H1 (cell line): ENCODE measurements at regions not wholly inside any gene's neighbourhood (a gene's known extent, or its start where the extent isn't known, plus 50 kb on each side); places are given as distances from the start of the nearest gene placed in this dataset.

Experiments
- CTCF ChIA-PET: fragments of 300-600 bp; sonication (Branson Sonifier 250); formaldehyde crosslinking; loops from one replicate; lab custom pipeline; 2021; ENCODE audit not compliant: partially characterized antibody; lab: Charles Lee
- POLR2A ChIA-PET: fragments of 300-600 bp; sonication (Branson Sonifier 250); formaldehyde crosslinking; loops from one replicate; lab custom pipeline; 2021; ENCODE audit warnings: inconsistent platforms; ENCODE audit not compliant: partially characterized antibody; lab: Charles Lee
- DNase-seq, 2 experiments: peaks; one replicate each; pipeline versions ENCODE4 v3.0.0 to v3.0.0-alpha.2; 2010 to 2022; ENCODE audit warnings: low spot score in 2 of 2, low read depth in 1 of 2, mixed read lengths in 1 of 2
- FAIRE-seq: peaks from 2 replicates; lab custom pipeline; 2011; peaks lifted over from hg19 to GRCh38; lab: Jason Lieb, UNC
- H2AFZ ChIP-seq: 2 replicates; pipeline ENCODE4 v1.8.1; 2012; ENCODE audit warnings: low read length, inconsistent platforms
- H2AK5ac ChIP-seq: 2 replicates; pipeline ENCODE4 v1.6.1; 2013; ENCODE audit warnings: low read depth, low read length
- H2BK120ac ChIP-seq: replicated peaks from 2 replicates; pipeline ENCODE3; 2013; ENCODE audit warnings: low read depth, low read length, inconsistent platforms
- H2BK12ac ChIP-seq: 2 replicates; pipeline ENCODE4 v1.6.1; 2013; ENCODE audit warnings: low read depth, low read length
- H2BK15ac ChIP-seq: 2 replicates; pipeline ENCODE4 v1.6.1; 2013; ENCODE audit warnings: low read length
- H2BK20ac ChIP-seq: 2 replicates; pipeline ENCODE4 v1.6.1; 2013; ENCODE audit warnings: low read length
- H2BK5ac ChIP-seq: 2 replicates; pipeline ENCODE4 v1.6.1; 2013; ENCODE audit warnings: low read depth, low read length
- H3K14ac ChIP-seq: 2 replicates; pipeline ENCODE4 v1.6.1; 2013; ENCODE audit warnings: inconsistent platforms; ENCODE audit not compliant: insufficient read length
- H3K18ac ChIP-seq: 2 replicates; pipeline ENCODE4 v1.6.1; 2013; ENCODE audit warnings: low read length; ENCODE audit errors: extremely low read depth
- H3K23ac ChIP-seq: 2 replicates; pipeline ENCODE4 v1.6.1; 2013; ENCODE audit warnings: inconsistent platforms; ENCODE audit not compliant: insufficient read length
- H3K23me2 ChIP-seq: 2 replicates; pipeline ENCODE4 v1.6.1; 2013; ENCODE audit warnings: low read depth, low read length
- H3K27ac ChIP-seq: 2 replicates; pipeline ENCODE4 v1.6.1; 2011; ENCODE audit warnings: low read depth, low read length, inconsistent platforms
- H3K27me3 ChIP-seq, 4 experiments: replicated peaks in 1 of 4; 1 replicate in 1 of 4; 2 replicates in 3 of 4; pipeline versions ENCODE4 v1.6.1 to v1.8.1; 2011 to 2013; ENCODE audit warnings: low read length in 3 of 4, mild to moderate bottlenecking in 3 of 4, inconsistent platforms in 2 of 4, mixed read lengths in 2 of 4, moderate library complexity in 1 of 4; ENCODE audit not compliant: control insufficient read depth in 3 of 4, insufficient read depth in 3 of 4; ENCODE audit errors: extremely low read depth in 1 of 4
- H3K36me3 ChIP-seq, 4 experiments: 2 replicates each; pipeline versions ENCODE4 v1.6.1 to v1.8.1; 2011 to 2013; ENCODE audit warnings: mild to moderate bottlenecking in 4 of 4, low read length in 3 of 4, moderate library complexity in 2 of 4, control low read depth in 1 of 4, inconsistent platforms in 1 of 4; ENCODE audit not compliant: insufficient read depth in 4 of 4, control insufficient read depth in 2 of 4
- H3K4ac ChIP-seq: replicated peaks from 2 replicates; pipeline ENCODE3; 2013; ENCODE audit warnings: low read length, low read depth, mixed read lengths, inconsistent platforms; ENCODE audit not compliant: insufficient read length
- H3K4me1 ChIP-seq, 4 experiments: replicated peaks in 1 of 4; 1 replicate in 1 of 4; 2 replicates in 3 of 4; pipeline versions ENCODE4 v1.6.1 to v1.8.1; 2011 to 2013; ENCODE audit warnings: low read length in 3 of 4, inconsistent platforms in 2 of 4, mixed read lengths in 1 of 4; ENCODE audit not compliant: insufficient read depth in 4 of 4, control insufficient read depth in 3 of 4
- H3K4me2 ChIP-seq, 2 experiments: 2 replicates each; pipeline versions ENCODE4 v1.6.1 to v1.8.1; 2011 to 2013; ENCODE audit warnings: low read depth in 2 of 2, low read length in 2 of 2, control low read depth in 1 of 2, inconsistent platforms in 1 of 2, mild to moderate bottlenecking in 1 of 2; ENCODE audit not compliant: insufficient read depth in 1 of 2
- H3K4me3 ChIP-seq, 4 experiments: fragments of 200-600, 300-600 bp in 1 of 4; sonication (generic), shearing (Covaris generic), sonication (Bioruptor Twin) in 1 of 4; 2 replicates each; pipeline versions ENCODE4 v1.5.1 to v1.8.1; 2011 to 2016; ENCODE audit warnings: low read length in 4 of 4, low read depth in 3 of 4, control low read depth in 2 of 4, inconsistent platforms in 2 of 4, mild to moderate bottlenecking in 2 of 4, mixed read lengths in 1 of 4, moderate library complexity in 1 of 4; ENCODE audit not compliant: insufficient read depth in 2 of 4; ENCODE audit errors: extremely low read depth in 1 of 4
- H3K56ac ChIP-seq: replicated peaks from 2 replicates; pipeline ENCODE3; 2013; ENCODE audit warnings: low read depth, mild to moderate bottlenecking, mixed read lengths, low read length, inconsistent platforms; ENCODE audit not compliant: insufficient read length
- H3K79me1 ChIP-seq: 2 replicates; pipeline ENCODE4 v1.6.1; 2013; ENCODE audit warnings: low read depth, low read length, control low read depth
- H3K79me2 ChIP-seq, 2 experiments: 2 replicates each; pipeline versions ENCODE4 v1.6.1 to v1.8.1; 2012 to 2013; ENCODE audit warnings: low read length in 2 of 2, mild to moderate bottlenecking in 2 of 2, inconsistent platforms in 1 of 2; ENCODE audit not compliant: insufficient read depth in 2 of 2, control insufficient read depth in 1 of 2
- H3K9ac ChIP-seq, 4 experiments: replicated peaks in 1 of 4; 1 replicate in 1 of 4; 2 replicates in 3 of 4; pipeline versions ENCODE4 v1.6.1 to v1.8.1; 2011 to 2013; ENCODE audit warnings: low read depth in 3 of 4, low read length in 3 of 4, control low read depth in 2 of 4, mild to moderate bottlenecking in 2 of 4, moderate library complexity in 2 of 4, inconsistent platforms in 1 of 4; ENCODE audit errors: extremely low read depth in 1 of 4
- H3K9me3 ChIP-seq, 2 experiments: 2 replicates each; pipeline versions ENCODE4 v1.6.1 to v1.8.1; 2012 to 2013; ENCODE audit warnings: mild to moderate bottlenecking in 2 of 2, moderate library complexity in 2 of 2, control low read depth in 1 of 2, inconsistent platforms in 1 of 2, low read depth in 1 of 2, low read length in 1 of 2, mixed read lengths in 1 of 2; ENCODE audit not compliant: insufficient read depth in 2 of 2
- H4K20me1 ChIP-seq, 2 experiments: replicated peaks in 1 of 2; 2 replicates each; pipeline versions ENCODE3 to v1.8.1; 2011 to 2013; ENCODE audit warnings: inconsistent platforms in 2 of 2, low read length in 2 of 2, mild to moderate bottlenecking in 1 of 2; ENCODE audit not compliant: insufficient read depth in 2 of 2, control insufficient read depth in 1 of 2
- H4K5ac ChIP-seq: 2 replicates; pipeline ENCODE4 v1.6.1; 2013; ENCODE audit warnings: low read length, low read depth, mixed read lengths, inconsistent platforms; ENCODE audit not compliant: insufficient read length
- H4K8ac ChIP-seq: 2 replicates; pipeline ENCODE4 v1.8.0; 2013; ENCODE audit warnings: mild to moderate bottlenecking, moderate library complexity, low read length, inconsistent platforms; ENCODE audit not compliant: insufficient read depth; ENCODE audit errors: extremely low read depth
- H4K91ac ChIP-seq: replicated peaks from 2 replicates; pipeline ENCODE3; 2013; ENCODE audit warnings: low read length, mixed read lengths, inconsistent platforms; ENCODE audit not compliant: insufficient read length
- CBX5 ChIP-seq: fragments of 300-800, 300-1000 bp; sonication (generic); IDR thresholded peaks from 2 replicates; pipeline ENCODE4 v1.7.1; 2016; ENCODE audit warnings: antibody characterized with exemption, low read length, low read depth
- CTBP2 ChIP-seq: IDR thresholded peaks from 2 replicates; pipeline ENCODE4 v1.7.0; 2011; ENCODE audit warnings: borderline replicate concordance, mild to moderate bottlenecking, moderate library complexity, mixed read lengths, low read length; ENCODE audit not compliant: insufficient read depth, insufficient read length
- FOSL1 ChIP-seq: IDR thresholded peaks from 2 replicates; pipeline ENCODE4 v1.6.1; 2011; ENCODE audit warnings: mild to moderate bottlenecking, low read depth, low read length, moderate library complexity; ENCODE audit not compliant: insufficient read depth
- MAFK ChIP-seq: IDR thresholded peaks from 2 replicates; pipeline ENCODE4 v1.6.1; 2012; ENCODE audit warnings: low read depth, mild to moderate bottlenecking, improper control_type of control experiment, low read length
- PHF8 ChIP-seq: fragments of 200-600 bp; sonication (generic); conservative IDR thresholded peaks from 2 replicates; pipeline ENCODE4 v1.7.1; 2012; ENCODE audit warnings: low read depth, mild to moderate bottlenecking, inconsistent platforms, low read length, moderate library complexity
- RBBP5 ChIP-seq: IDR thresholded peaks from 2 replicates; pipeline ENCODE4 v1.7.1; 2012; ENCODE audit warnings: low read depth, mild to moderate bottlenecking, inconsistent platforms, low read length, moderate library complexity, borderline replicate concordance
- RFX5 ChIP-seq: IDR thresholded peaks from 2 replicates; pipeline ENCODE4 v1.6.1; 2011; ENCODE audit warnings: low read depth, low read length, improper control_type of control experiment, borderline replicate concordance
- SP2 ChIP-seq: IDR thresholded peaks from 2 replicates; pipeline ENCODE4 v1.6.1; 2012; ENCODE audit warnings: mild to moderate bottlenecking, low read length, inconsistent platforms
- SUZ12 ChIP-seq: fragments of 200-600 bp; sonication (generic); IDR thresholded peaks from 2 replicates; pipeline ENCODE4 v1.6.1; 2012; ENCODE audit warnings: mild to moderate bottlenecking, inconsistent platforms, low read length, moderate library complexity, mixed read lengths
- TAF1 ChIP-seq: IDR thresholded peaks from 2 replicates; pipeline ENCODE4 v1.6.1; 2011; ENCODE audit warnings: mild to moderate bottlenecking, low read depth, low read length
- TEAD4 ChIP-seq: IDR thresholded peaks from 2 replicates; pipeline ENCODE4 v1.6.1; 2012; ENCODE audit warnings: low read depth, low read length, inconsistent platforms, mixed read lengths
- WGBS, 2 experiments: shearing (Covaris generic) in 1 of 2; methylation state at CpG; one replicate each; pipeline versions ENCODE4 v1.1.6 to v1.1.7; 2013 to 2015; ENCODE audit warnings: low lambda C conversion rate in 2 of 2, mixed read lengths in 2 of 2, inconsistent platforms in 1 of 2, low coverage in 1 of 2, missing lambda C conversion rate in 1 of 2; ENCODE audit not compliant: insufficient replicate concordance in 2 of 2, insufficient coverage in 1 of 2, insufficient read length in 1 of 2; ENCODE audit errors: extremely low coverage in 1 of 2, missing lambda C conversion rate in 1 of 2; 5-methylcytosine and 5-hydroxymethylcytosine counted together

GRCh38 chr2:239723486-239724193 lies 301.5 kb downstream of the NDUFA10 start:
- Histone ChIP-seq H3K79me2 (no peaks in the 10 kb centered on the region), H4K8ac (no peak overlapping the region), H2BK20ac (no peak overlapping the region), H3K56ac (no peak overlapping the region), H3K14ac (no peak overlapping the region), H3K27ac (no peak overlapping the region), H2BK120ac (no peak overlapping the region), H3K4me2 (no peak overlapping the region), H3K18ac (no peak overlapping the region), H3K9ac (no peak overlapping the region), H2AK5ac (no peak overlapping the region), H4K91ac (peak overlapping the region; percentile 54), H3K27me3 (no peaks in the 10 kb centered on the region), H2BK12ac (no peak overlapping the region), H3K36me3 (no peaks in the 10 kb centered on the region), H3K23ac (no peak overlapping the region), H2AFZ (no peak overlapping the region), H3K4ac (no peak overlapping the region), H4K20me1 (peaks cover 0 to 2% of the 10 kb centered on the region in 2 experiments), H3K9me3 (peaks cover 10 to 11% of the 10 kb centered on the region in 2 experiments; a peak in 1 of 4 replicates), H3K23me2 (no peaks in the 10 kb centered on the region; the same call in 1 of the 2 replicates), H2BK15ac (no peak overlapping the region), H4K5ac (no peak overlapping the region), H2BK5ac (no peak overlapping the region), H3K79me1 (no peaks in the 10 kb centered on the region), H3K4me3 (no peak overlapping the region), H3K4me1 (no peaks in the 10 kb centered on the region; a peak in 2 of 7 replicates)
- 88% methylated on average over 9 of the region's 9 CpGs; no CpG with 5 or more reads in 1 of the 2 experiments for WGBS, 2 experiments
- DNase-seq (no peak), FAIRE-seq (no peak)
- POLR2A ChIA-PET = no interaction called here
- CTCF ChIA-PET = no interaction called here
- no peak for TF ChIP-seq MAFK
- TF ChIP-seq CTBP2 = no peak
- no peak for TF ChIP-seq RBBP5
- no peak for TF ChIP-seq TAF1
- TF ChIP-seq PHF8 = no peak
- no peak for TF ChIP-seq RFX5
- no peak for TF ChIP-seq TEAD4
- no peak for TF ChIP-seq FOSL1
- no peak for TF ChIP-seq CBX5
- TF ChIP-seq SP2 = no peak
- TF ChIP-seq SUZ12 = no peak
